ENCODE measurements at regions not wholly inside any gene's neighbourhood (a gene's known extent, or its start where the extent isn't known, plus 50 kb on each side); places are given as distances from the start of the nearest gene placed in this dataset.

DNA sequence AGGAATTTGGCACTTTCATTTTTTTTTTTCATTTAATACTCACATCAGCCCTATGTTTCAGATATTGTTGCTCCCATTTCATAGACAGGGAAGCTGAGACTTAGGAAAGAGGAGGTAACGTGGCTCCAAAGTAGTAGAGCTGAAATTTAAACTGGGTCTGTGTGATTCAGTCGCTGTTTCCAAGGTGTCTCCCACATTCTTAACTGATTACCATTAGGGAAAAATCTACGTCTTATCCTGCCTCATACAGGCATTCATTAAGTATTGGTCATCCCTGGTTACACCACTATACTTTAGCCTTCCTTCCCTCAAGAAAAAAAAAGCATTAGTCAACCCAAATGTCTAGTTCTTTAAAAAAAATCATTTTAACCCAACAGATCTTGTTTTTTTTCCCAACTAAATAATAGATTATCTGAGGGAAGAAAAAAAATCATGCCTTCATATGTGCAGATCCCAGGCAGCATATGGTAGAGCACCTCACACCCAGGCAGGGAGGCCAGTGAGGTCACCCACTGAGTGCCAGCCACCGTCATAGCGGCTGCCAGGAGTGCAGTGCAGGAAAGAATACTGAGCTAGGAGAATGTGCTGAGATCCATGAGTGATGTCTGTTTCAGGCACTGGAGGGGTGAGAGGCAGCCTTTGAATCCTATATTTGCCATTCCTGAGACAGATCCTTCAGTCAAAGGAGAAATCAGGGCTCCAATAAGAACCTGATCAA lies 59.0 kb upstream of the SORCS3 start:
- TF ChIP-seq EZH2 (IDR thresholded peaks at IDR 0.05) (no peak), POLR2AphosphoS5 (IDR thresholded peaks at IDR 0.05; ENCODE audit: borderline replicate concordance, low read depth, low read length) (no peak), FOXP2 (optimal IDR thresholded peaks at IDR 0.05; ENCODE audit: control extremely low read depth, extremely low read length, insufficient read depth) (no peak)

Data from SK-N-MC (cell line).